ENCODE measurements at regions not wholly inside any gene's neighbourhood (a gene's known extent, or its start where the extent isn't known, plus 50 kb on each side); places are given as distances from the start of the nearest gene placed in this dataset.

DNA sequence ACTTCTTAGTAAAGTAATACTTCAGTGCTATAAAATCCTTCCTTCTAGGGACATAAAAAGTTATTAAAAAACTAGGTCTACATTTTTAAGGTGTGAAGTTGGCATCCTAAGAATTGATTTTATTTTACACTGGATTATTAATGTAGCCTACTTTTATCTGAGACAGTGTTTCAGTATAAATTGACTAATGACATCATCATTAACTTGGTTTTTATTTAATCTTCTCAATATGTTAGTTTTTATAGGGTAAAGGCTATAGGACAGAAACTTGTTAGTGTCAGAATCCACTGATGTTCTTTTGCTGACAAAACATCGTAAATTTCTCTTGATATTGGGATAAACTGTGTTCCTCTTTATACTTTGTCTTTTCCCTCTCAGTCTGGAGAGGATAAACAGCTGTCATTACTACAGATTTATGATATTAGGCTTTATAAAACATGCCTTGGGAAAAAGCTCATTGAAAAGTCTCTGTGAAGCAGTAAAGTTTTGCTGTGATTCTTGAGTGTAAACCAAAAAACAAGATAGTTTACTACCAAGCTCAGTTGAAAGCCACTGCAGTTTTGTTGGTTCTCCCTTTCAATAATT lies 569.9 kb downstream of the EPHA4 start:
- TF ChIP-seq, protein P1, sequence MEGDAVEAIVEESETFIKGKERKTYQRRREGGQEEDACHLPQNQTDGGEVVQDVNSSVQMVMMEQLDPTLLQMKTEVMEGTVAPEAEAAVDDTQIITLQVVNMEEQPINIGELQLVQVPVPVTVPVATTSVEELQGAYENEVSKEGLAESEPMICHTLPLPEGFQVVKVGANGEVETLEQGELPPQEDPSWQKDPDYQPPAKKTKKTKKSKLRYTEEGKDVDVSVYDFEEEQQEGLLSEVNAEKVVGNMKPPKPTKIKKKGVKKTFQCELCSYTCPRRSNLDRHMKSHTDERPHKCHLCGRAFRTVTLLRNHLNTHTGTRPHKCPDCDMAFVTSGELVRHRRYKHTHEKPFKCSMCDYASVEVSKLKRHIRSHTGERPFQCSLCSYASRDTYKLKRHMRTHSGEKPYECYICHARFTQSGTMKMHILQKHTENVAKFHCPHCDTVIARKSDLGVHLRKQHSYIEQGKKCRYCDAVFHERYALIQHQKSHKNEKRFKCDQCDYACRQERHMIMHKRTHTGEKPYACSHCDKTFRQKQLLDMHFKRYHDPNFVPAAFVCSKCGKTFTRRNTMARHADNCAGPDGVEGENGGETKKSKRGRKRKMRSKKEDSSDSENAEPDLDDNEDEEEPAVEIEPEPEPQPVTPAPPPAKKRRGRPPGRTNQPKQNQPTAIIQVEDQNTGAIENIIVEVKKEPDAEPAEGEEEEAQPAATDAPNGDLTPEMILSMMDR (IDR thresholded peaks at IDR 0.05) = no peak
- no peak for TF ChIP-seq POLR2A (IDR thresholded peaks at IDR 0.05)
